Liver (tissue), 8 donors: ENCODE measurements at regions not wholly inside any gene's neighbourhood (a gene's known extent, or its start where the extent isn't known, plus 50 kb on each side); places are given as distances from the start of the nearest gene placed in this dataset.

Experiments
- DNase-seq: peaks from one replicate; pipeline ENCODE4 v3.0.0-alpha.2; 2017; ENCODE audit warnings: low spot score
- H3K27ac ChIP-seq, 2 donors: one replicate each; pipeline ENCODE4 v1.7.0; 2013; ENCODE audit warnings: inconsistent platforms in 2 of 2, low read length in 2 of 2, control low read depth in 1 of 2, low read depth in 1 of 2, mild to moderate bottlenecking in 1 of 2
- H3K27me3 ChIP-seq, 4 donors: one replicate each; pipeline versions ENCODE4 v1.6.1 to v1.7.0; 2013; ENCODE audit warnings: low read length in 3 of 4, inconsistent platforms in 1 of 4, mild to moderate bottlenecking in 1 of 4, moderate library complexity in 1 of 4; ENCODE audit not compliant: control insufficient read depth in 4 of 4, insufficient read depth in 4 of 4
- H3K36me3 ChIP-seq, 4 donors: one replicate each; pipeline versions ENCODE4 v1.6.1 to v1.7.0; 2013; ENCODE audit warnings: low read length in 3 of 4, mild to moderate bottlenecking in 3 of 4, low read depth in 1 of 4, moderate library complexity in 1 of 4; ENCODE audit not compliant: control insufficient read depth in 4 of 4, insufficient read depth in 3 of 4
- H3K4me1 ChIP-seq, 4 donors: one replicate each; pipeline versions ENCODE4 v1.6.1 to v1.7.0; 2013; ENCODE audit warnings: low read length in 3 of 4, mild to moderate bottlenecking in 3 of 4, moderate library complexity in 1 of 4; ENCODE audit not compliant: control insufficient read depth in 4 of 4, insufficient read depth in 4 of 4
- H3K4me3 ChIP-seq, 3 donors: one replicate each; pipeline versions ENCODE4 v1.6.1 to v1.7.0; 2013; ENCODE audit warnings: low read length in 3 of 3, control low read depth in 1 of 3, low read depth in 1 of 3, mild to moderate bottlenecking in 1 of 3
- H3K9ac ChIP-seq, 2 donors: one replicate each; pipeline ENCODE4 v1.7.0; 2013; ENCODE audit warnings: low read length in 2 of 2, mild to moderate bottlenecking in 2 of 2, moderate library complexity in 2 of 2, control low read depth in 1 of 2, low read depth in 1 of 2
- H3K9me3 ChIP-seq, 4 donors: one replicate each; pipeline versions ENCODE4 v1.6.1 to v1.7.0; 2013; ENCODE audit warnings: low read length in 3 of 4; ENCODE audit not compliant: control insufficient read depth in 4 of 4
- ATF3 ChIP-seq: IDR thresholded peaks from 2 replicates; pipeline ENCODE4 v1.6.1; 2016; ENCODE audit warnings: antibody characterized with exemption
- CTCF ChIP-seq: fragments of 150-350 bp; IDR thresholded peaks from 2 replicates; pipeline ENCODE4 v1.5.1; 2017; ENCODE audit warnings: improper control_type of control experiment, low read depth, low read length; ENCODE audit not compliant: missing input control
- FOXA2 ChIP-seq: IDR thresholded peaks from 2 replicates; pipeline ENCODE4 v1.6.1; 2016; ENCODE audit warnings: antibody characterized with exemption
- GABPA ChIP-seq, 2 donors: IDR thresholded peaks in 1 of 2; conservative IDR thresholded peaks in 1 of 2; 2 replicates each; pipeline ENCODE4 v1.6.1; 2016; ENCODE audit warnings: antibody characterized with exemption in 2 of 2, mild to moderate bottlenecking in 1 of 2, moderate library complexity in 1 of 2
- HNF4A ChIP-seq, 2 donors: conservative IDR thresholded peaks; 2 replicates each; pipeline ENCODE4 v1.6.1; 2016; ENCODE audit warnings: antibody characterized with exemption in 2 of 2, mild to moderate bottlenecking in 2 of 2
- HNF4G ChIP-seq: IDR thresholded peaks from 2 replicates; pipeline ENCODE4 v1.6.1; 2016; ENCODE audit warnings: antibody characterized with exemption
- MAX ChIP-seq: IDR thresholded peaks from 2 replicates; pipeline ENCODE4 v1.6.1; 2016; ENCODE audit warnings: antibody characterized with exemption
- NR2F2 ChIP-seq: IDR thresholded peaks from 2 replicates; pipeline ENCODE4 v1.6.1; 2016; ENCODE audit warnings: antibody characterized with exemption
- RAD21 ChIP-seq, 2 donors: IDR thresholded peaks; 2 replicates each; pipeline ENCODE4 v1.6.1; 2016; ENCODE audit warnings: antibody characterized with exemption in 2 of 2, mild to moderate bottlenecking in 2 of 2
- REST ChIP-seq: IDR thresholded peaks from 2 replicates; pipeline ENCODE4 v1.6.1; 2016; ENCODE audit warnings: antibody characterized with exemption, mild to moderate bottlenecking
- RXRA ChIP-seq, 2 donors: IDR thresholded peaks; 2 replicates each; pipeline ENCODE4 v1.6.1; 2017 to 2018; ENCODE audit warnings: antibody characterized with exemption in 2 of 2, mild to moderate bottlenecking in 1 of 2
- YY1 ChIP-seq: IDR thresholded peaks from 2 replicates; pipeline ENCODE4 v1.6.1; 2016; ENCODE audit warnings: antibody characterized with exemption, mild to moderate bottlenecking
- ZBTB33 ChIP-seq: IDR thresholded peaks from 2 replicates; pipeline ENCODE4 v1.6.1; 2016; ENCODE audit warnings: antibody characterized with exemption
- WGBS: extraction: QIAGEN DNeasy Blood & Tissue Kit; methylation state at CpG from one replicate; pipeline ENCODE4 v1.1.7; 2013; 5-methylcytosine and 5-hydroxymethylcytosine counted together
- donor health status: healthy.
- donor health status: healthy.
- donor health status: healthy.
- donor health status: healthy.
- donor health status: healthy.

GRCh38 chr7:84583331-84583730 lies 388.7 kb upstream of the SEMA3A start:
- WGBS = 63% methylated on average over 4 of the region's 4 CpGs
- Histone ChIP-seq H3K27me3 (no peaks in the 10 kb centered on the region), H3K4me1 (no peaks in the 10 kb centered on the region), H3K27ac (no peak overlapping the region), H3K36me3 (no peaks in the 10 kb centered on the region), H3K9me3 (no peaks in the 10 kb centered on the region), H3K9ac (no peak overlapping the region), H3K4me3 (no peak overlapping the region)
- no peak for TF ChIP-seq ZBTB33
- no peak for TF ChIP-seq MAX
- TF ChIP-seq NR2F2 = no peak
- TF ChIP-seq HNF4A (conservative IDR thresholded peaks at IDR 0.05) = no peak
- no peak for TF ChIP-seq CTCF
- no peak for TF ChIP-seq GABPA (IDR thresholded peaks at IDR 0.05 in 1 of 2, conservative IDR thresholded peaks at IDR 0.05 in 1 of 2)
- DNase-seq = no peak

GRCh38 chr7:84582747-84583146 lies 388.2 kb upstream of the SEMA3A start:
- Histone ChIP-seq H3K27me3 (no peaks in the 10 kb centered on the region), H3K36me3 (no peaks in the 10 kb centered on the region), H3K9ac (no peak overlapping the region), H3K4me1 (no peaks in the 10 kb centered on the region), H3K9me3 (no peaks in the 10 kb centered on the region), H3K27ac (no peak overlapping the region), H3K4me3 (no peak overlapping the region)
- no peak for TF ChIP-seq GABPA (IDR thresholded peaks at IDR 0.05 in 1 of 2, conservative IDR thresholded peaks at IDR 0.05 in 1 of 2)
- DNase-seq = no peak
- WGBS = 84% methylated on average over 3 of the region's 3 CpGs

GRCh38 chr7:84578825-84579224 lies 384.2 kb upstream of the SEMA3A start:
- no peaks in the 10 kb centered on the region for H3K4me1 ChIP-seq
- no peak overlapping the region for H3K4me3 ChIP-seq
- no peaks in the 10 kb centered on the region for H3K27me3 ChIP-seq
- H3K9me3 ChIP-seq = no peaks in the 10 kb centered on the region
- no peak overlapping the region for H3K9ac ChIP-seq
- no peak for DNase-seq
- WGBS = 90% methylated on average over 3 of the region's 3 CpGs
- H3K27ac ChIP-seq = no peak overlapping the region
- no peak for TF ChIP-seq CTCF
- no peak for TF ChIP-seq REST
- TF ChIP-seq HNF4A (conservative IDR thresholded peaks at IDR 0.05) = no peak
- TF ChIP-seq ATF3 = no peak
- TF ChIP-seq FOXA2 = no peak
- TF ChIP-seq RXRA (IDR thresholded peaks at IDR 0.05) = no peak
- no peak for TF ChIP-seq RAD21 (IDR thresholded peaks at IDR 0.05)
- TF ChIP-seq YY1 = no peak
- no peak for TF ChIP-seq HNF4G
- no peaks in the 10 kb centered on the region for H3K36me3 ChIP-seq
